GM23248 (cell line): ENCODE measurements at regions not wholly inside any gene's neighbourhood (a gene's known extent, or its start where the extent isn't known, plus 50 kb on each side); places are given as distances from the start of the nearest gene placed in this dataset.

ENCODE experiments used
- DNase-seq: peaks from one replicate; pipeline ENCODE4 v3.0.0-alpha.2; 2015
- H2AFZ ChIP-seq: fragments of 200-600 bp; sonication (generic); 2 replicates; pipeline ENCODE4 v1.6.1; 2016; ENCODE audit warnings: antibody characterized with exemption
- H3F3A ChIP-seq: fragments of 200-600 bp; sonication (generic); 2 replicates; pipeline ENCODE4 v1.6.1; 2016; ENCODE audit warnings: mild to moderate bottlenecking, antibody characterized with exemption, mixed run types; ENCODE audit not compliant: insufficient read depth
- H3K27ac ChIP-seq: fragments of 200-600 bp; sonication (generic); 2 replicates; pipeline ENCODE4 v1.5.1; 2016; ENCODE audit warnings: mild to moderate bottlenecking
- H3K27me3 ChIP-seq: fragments of 200-600 bp; sonication (generic); replicated peaks from 2 replicates; pipeline ENCODE4 v1.6.1; 2016; ENCODE audit warnings: mild to moderate bottlenecking; ENCODE audit not compliant: insufficient read depth
- H3K36me3 ChIP-seq: fragments of 200-600 bp; sonication (generic); 2 replicates; pipeline ENCODE4 v1.6.1; 2016; ENCODE audit warnings: low read depth, mild to moderate bottlenecking
- H3K4me1 ChIP-seq: fragments of 200-600 bp; sonication (generic); 2 replicates; pipeline ENCODE4 v1.6.1; 2016; ENCODE audit warnings: mild to moderate bottlenecking; ENCODE audit not compliant: insufficient read depth
- H3K4me2 ChIP-seq: fragments of 200-600 bp; sonication (generic); one replicate; pipeline ENCODE4 v1.6.1; 2016; ENCODE audit warnings: mild to moderate bottlenecking; ENCODE audit not compliant: unreplicated experiment
- H3K4me3 ChIP-seq: fragments of 200-600 bp; sonication (generic); 2 replicates; pipeline ENCODE4 v1.5.1; 2016; ENCODE audit warnings: mild to moderate bottlenecking
- H3K79me2 ChIP-seq: fragments of 200-600 bp; sonication (generic); 2 replicates; pipeline ENCODE4 v1.6.1; 2016; ENCODE audit warnings: mild to moderate bottlenecking; ENCODE audit not compliant: insufficient read depth
- H3K9ac ChIP-seq: fragments of 200-600 bp; sonication (generic); 2 replicates; pipeline ENCODE4 v1.6.1; 2016; ENCODE audit warnings: mild to moderate bottlenecking
- H3K9me2 ChIP-seq: fragments of 200-600 bp; sonication (generic); 2 replicates; pipeline ENCODE4 v1.6.1; 2016; ENCODE audit warnings: mixed run types, mild to moderate bottlenecking, moderate library complexity; ENCODE audit not compliant: insufficient read depth
- H3K9me3 ChIP-seq: fragments of 200-600 bp; sonication (generic); one replicate; pipeline ENCODE4 v1.6.1; 2017; ENCODE audit warnings: low read depth
- H4K20me1 ChIP-seq: fragments of 200-600 bp; sonication (generic); 2 replicates; pipeline ENCODE4 v1.6.0; 2016; ENCODE audit not compliant: insufficient read depth
- EZH2 ChIP-seq: fragments of 200-600 bp; sonication (generic); IDR thresholded peaks from 2 replicates; pipeline ENCODE4 v1.6.1; 2018; ENCODE audit warnings: antibody characterized with exemption, mild to moderate bottlenecking; ENCODE audit not compliant: insufficient read depth, poor library complexity, severe bottlenecking
- EZH2phosphoT487 ChIP-seq: fragments of 200-600 bp; sonication (generic); IDR thresholded peaks from 2 replicates; pipeline ENCODE4 v1.6.1; 2018; ENCODE audit warnings: antibody characterized with exemption, moderate library complexity, mild to moderate bottlenecking, low read depth; ENCODE audit not compliant: insufficient read depth
- WGBS, 2 experiments: methylation state at CpG; one replicate each; pipeline ENCODE4 v1.1.6; 2015 to 2017; ENCODE audit warnings: low lambda C conversion rate in 2 of 2, low coverage in 1 of 2; ENCODE audit errors: missing lambda C conversion rate in 2 of 2; 5-methylcytosine and 5-hydroxymethylcytosine counted together
- in situ Hi-C: fragments of 300-500 bp; cut with MboI; formaldehyde crosslinking; loops from 2 replicates; pipeline ENCODE4 v1.15.0; 2020

DNA sequence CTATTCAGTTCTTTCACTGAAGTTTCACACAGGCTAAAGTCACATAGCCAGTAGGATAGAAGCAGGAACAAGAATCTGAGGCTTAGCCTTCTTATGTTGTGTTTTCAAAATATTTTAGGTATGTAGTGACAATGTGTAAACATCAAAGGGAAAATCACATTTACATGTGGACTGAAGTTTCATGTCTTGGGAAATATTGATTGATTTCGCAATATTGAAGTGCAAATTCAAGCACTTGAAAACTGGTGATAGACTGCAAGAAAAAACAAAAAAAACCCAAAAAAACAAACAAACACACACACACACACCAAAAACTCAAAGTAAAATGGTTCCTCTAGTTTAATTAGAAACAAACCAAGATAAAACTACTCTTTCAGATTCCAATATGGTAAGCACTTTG lies 773.3 kb downstream of the PDCD6IP start:
- H3K4me1 ChIP-seq, result no peaks in the 10 kb centered on the region
- in situ Hi-C loops, result no loop called here
- TF ChIP-seq EZH2phosphoT487, result no peak
- no peak for TF ChIP-seq EZH2

DNA sequence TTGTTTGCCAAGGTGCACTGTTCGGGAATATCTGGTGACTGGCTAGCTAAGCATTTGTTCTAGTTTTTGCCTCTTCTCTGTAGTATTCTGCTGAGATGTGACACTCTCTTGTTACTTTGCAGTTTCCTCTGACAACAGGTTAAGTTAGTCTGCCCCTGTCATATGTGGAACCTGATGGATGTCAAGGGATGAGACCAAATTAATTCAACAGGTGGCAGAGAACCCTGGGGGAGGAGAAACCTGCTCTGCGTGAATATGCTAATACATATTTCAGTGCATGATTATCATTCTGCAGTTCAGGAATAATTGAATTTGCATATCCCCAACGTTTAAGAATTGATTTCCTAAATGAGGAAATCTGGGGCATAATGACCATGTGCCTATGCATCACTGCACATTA lies 777.3 kb downstream of the PDCD6IP start:
- Histone ChIP-seq H3K9me2 (no peaks in the 10 kb centered on the region), H3K27me3 (no peaks in the 10 kb centered on the region), H3K9me3 (no peaks in the 10 kb centered on the region), H2AFZ (no peak overlapping the region), H3K9ac (no peak overlapping the region), H3K4me2 (no peak overlapping the region), H4K20me1 (no peaks in the 10 kb centered on the region), H3K79me2 (no peaks in the 10 kb centered on the region), H3K4me1 (no peaks in the 10 kb centered on the region), H3K36me3 (no peaks in the 10 kb centered on the region), H3K27ac (no peak overlapping the region), H3K4me3 (no peak overlapping the region), H3F3A (no peaks in the 10 kb centered on the region)
- WGBS, 2 experiments, result 26 to 32% methylated on average over 3 of the region's 3 CpGs
- in situ Hi-C loops, result no loop called here
- TF ChIP-seq EZH2phosphoT487 (no peak), EZH2 (no peak)
- no peak for DNase-seq

More for the DNA sequence above, 773.3 kb downstream of the PDCD6IP start:
- Histone ChIP-seq H3K79me2 (no peaks in the 10 kb centered on the region), H3K9me3 (no peaks in the 10 kb centered on the region), H3K9ac (no peak overlapping the region), H3K9me2 (no peaks in the 10 kb centered on the region), H3F3A (no peaks in the 10 kb centered on the region), H3K4me3 (no peak overlapping the region), H2AFZ (no peak overlapping the region), H3K27me3 (no peaks in the 10 kb centered on the region), H3K36me3 (no peaks in the 10 kb centered on the region), H3K27ac (no peak overlapping the region), H3K4me2 (no peak overlapping the region), H4K20me1 (no peaks in the 10 kb centered on the region)
- no peak for DNase-seq
- 42 to 43% methylated on average over 1 of the region's 1 CpG for WGBS, 2 experiments

GRCh38 chr3:34582055-34582454 lies 783.6 kb downstream of the PDCD6IP start:
- in situ Hi-C loops, result no loop called here
- H4K20me1 ChIP-seq, result no peaks in the 10 kb centered on the region
- H3K9ac ChIP-seq, result no peak overlapping the region
- TF ChIP-seq EZH2 (no peak), EZH2phosphoT487 (no peak)
- no peaks in the 10 kb centered on the region for H3K4me1 ChIP-seq
- no peaks in the 10 kb centered on the region for H3K9me2 ChIP-seq
- no peaks in the 10 kb centered on the region for H3K9me3 ChIP-seq
- no peak overlapping the region for H3K4me3 ChIP-seq
- H3K36me3 ChIP-seq, result no peaks in the 10 kb centered on the region
- no peak for DNase-seq
- H3K27ac ChIP-seq, result no peak overlapping the region
- H3F3A ChIP-seq, result no peaks in the 10 kb centered on the region
- H3K4me2 ChIP-seq, result no peak overlapping the region
- no peaks in the 10 kb centered on the region for H3K79me2 ChIP-seq
- no peaks in the 10 kb centered on the region for H3K27me3 ChIP-seq
- no peak overlapping the region for H2AFZ ChIP-seq

- Histone ChIP-seq H3K27me3 (no peaks in the 10 kb centered on the region), H3K9me3 (no peaks in the 10 kb centered on the region), H2AFZ (no peak overlapping the region), H3K4me3 (no peak overlapping the region), H4K20me1 (no peaks in the 10 kb centered on the region), H3K9me2 (no peaks in the 10 kb centered on the region), H3K27ac (no peak overlapping the region), H3K36me3 (no peaks in the 10 kb centered on the region), H3F3A (no peaks in the 10 kb centered on the region), H3K4me2 (no peak overlapping the region), H3K9ac (no peak overlapping the region), H3K79me2 (no peaks in the 10 kb centered on the region), H3K4me1 (no peaks in the 10 kb centered on the region)
- no peak for TF ChIP-seq EZH2
- no peak for TF ChIP-seq EZH2phosphoT487
- no peak for DNase-seq
- WGBS, 2 experiments, result 4 to 9% methylated on average over 2 of the region's 2 CpGs
- in situ Hi-C loops, result no loop called here
These were observed 785.0 kb downstream of the PDCD6IP start for GRCh38 chr3:34583451-34583850.

DNA sequence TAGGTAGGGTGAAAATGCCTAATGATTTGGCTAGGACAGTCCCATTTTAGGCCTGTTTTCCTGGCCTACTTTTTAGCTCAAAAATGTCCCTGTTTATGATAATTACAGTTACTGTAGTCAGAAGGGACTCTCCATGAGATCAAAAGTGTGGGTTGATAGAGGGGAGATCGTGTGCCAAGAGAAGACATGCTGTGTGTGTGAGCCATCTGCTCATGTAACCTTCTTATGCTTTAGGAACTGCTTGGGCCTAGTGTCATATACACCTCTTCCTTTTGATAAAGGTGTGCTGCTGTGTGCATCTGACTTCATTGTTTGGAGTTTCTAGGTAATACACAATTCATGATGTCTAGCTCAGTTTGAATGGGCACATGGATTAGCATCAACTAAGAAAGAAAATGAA lies 786.5 kb downstream of the PDCD6IP start:
- DNase-seq, result no peak
- in situ Hi-C loops, result no loop called here
- H4K20me1 ChIP-seq, result no peaks in the 10 kb centered on the region

More for the DNA sequence above, 786.5 kb downstream of the PDCD6IP start:
- H3K79me2 ChIP-seq, result no peaks in the 10 kb centered on the region
- no peak overlapping the region for H2AFZ ChIP-seq
- H3K4me3 ChIP-seq, result no peak overlapping the region
- no peak overlapping the region for H3K4me2 ChIP-seq
- H3K36me3 ChIP-seq, result no peaks in the 10 kb centered on the region
- no peak overlapping the region for H3K9ac ChIP-seq
- no peaks in the 10 kb centered on the region for H3K9me3 ChIP-seq
- H3K4me1 ChIP-seq, result no peaks in the 10 kb centered on the region
- TF ChIP-seq EZH2 (no peak), EZH2phosphoT487 (no peak)
- H3F3A ChIP-seq, result no peaks in the 10 kb centered on the region
- no peaks in the 10 kb centered on the region for H3K27me3 ChIP-seq
- H3K27ac ChIP-seq, result no peak overlapping the region
- WGBS, 2 experiments, result 0 to 4% methylated on average over 1 of the region's 1 CpG
- H3K9me2 ChIP-seq, result no peaks in the 10 kb centered on the region
